WERI-Rb-1 (cell line): ENCODE measurements at regions not wholly inside any gene's neighbourhood (a gene's known extent, or its start where the extent isn't known, plus 50 kb on each side); places are given as distances from the start of the nearest gene placed in this dataset.

ENCODE experiments used
- DNase-seq: peaks from one replicate; pipeline ENCODE4 v3.0.0-alpha.2; 2020
- H3K27ac ChIP-seq: fragments of 250-450 bp; sonication (Bioruptor Pico); 2 replicates; pipeline ENCODE4 v1.5.1; 2020; ENCODE audit warnings: mild to moderate bottlenecking, moderate library complexity
- H3K27me3 ChIP-seq: fragments of 250-450 bp; sonication (Bioruptor Pico); 2 replicates; pipeline ENCODE4 v1.5.1; 2021; ENCODE audit warnings: mild to moderate bottlenecking, low read depth, moderate library complexity; ENCODE audit not compliant: insufficient read depth, severe bottlenecking
- H3K36me3 ChIP-seq: fragments of 250-450 bp; sonication (Bioruptor Pico); 2 replicates; pipeline ENCODE4 v1.5.1; 2020; ENCODE audit warnings: mild to moderate bottlenecking, moderate library complexity
- H3K4me3 ChIP-seq: 2 replicates; pipeline ENCODE4 v1.5.1; 2011; ENCODE audit warnings: low read depth, mild to moderate bottlenecking, control low read depth, low read length
- H3K9me3 ChIP-seq: fragments of 250-450 bp; sonication (Bioruptor Pico); 2 replicates; pipeline ENCODE4 v1.5.1; 2021; ENCODE audit warnings: mild to moderate bottlenecking, moderate library complexity; ENCODE audit not compliant: severe bottlenecking
- TF ChIP-seq, protein P1 (sequence below): IDR thresholded peaks from 2 replicates; pipeline ENCODE4 v1.5.1; 2011; ENCODE audit warnings: low read depth, mild to moderate bottlenecking, control low read depth, inconsistent platforms, low read length

DNA sequence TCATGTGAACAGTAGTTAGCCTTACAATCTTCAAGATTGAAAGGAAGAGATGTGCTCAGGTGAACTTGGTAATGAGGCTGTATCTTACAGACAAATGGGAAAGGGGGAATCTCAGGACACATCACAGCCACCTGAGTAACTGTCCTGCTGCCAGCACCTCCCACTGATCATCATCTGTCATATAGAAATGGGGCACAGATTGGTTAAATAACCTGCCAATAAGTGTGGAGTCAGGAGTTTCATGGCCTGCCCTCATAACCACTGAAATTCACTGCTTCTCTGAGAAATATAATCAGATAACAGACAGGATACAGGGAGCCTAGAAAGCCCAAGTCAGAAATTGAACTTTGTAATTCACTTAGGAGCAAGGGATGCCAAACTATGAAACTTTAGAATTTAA, 64.9 kb upstream of the TAS2R16 start:
- Histone ChIP-seq H3K9me3 (no peaks in the 10 kb centered on the region), H3K4me3 (no peak overlapping the region), H3K36me3 (no peaks in the 10 kb centered on the region), H3K27ac (no peak overlapping the region), H3K27me3 (no peaks in the 10 kb centered on the region)
- TF ChIP-seq, protein P1, sequence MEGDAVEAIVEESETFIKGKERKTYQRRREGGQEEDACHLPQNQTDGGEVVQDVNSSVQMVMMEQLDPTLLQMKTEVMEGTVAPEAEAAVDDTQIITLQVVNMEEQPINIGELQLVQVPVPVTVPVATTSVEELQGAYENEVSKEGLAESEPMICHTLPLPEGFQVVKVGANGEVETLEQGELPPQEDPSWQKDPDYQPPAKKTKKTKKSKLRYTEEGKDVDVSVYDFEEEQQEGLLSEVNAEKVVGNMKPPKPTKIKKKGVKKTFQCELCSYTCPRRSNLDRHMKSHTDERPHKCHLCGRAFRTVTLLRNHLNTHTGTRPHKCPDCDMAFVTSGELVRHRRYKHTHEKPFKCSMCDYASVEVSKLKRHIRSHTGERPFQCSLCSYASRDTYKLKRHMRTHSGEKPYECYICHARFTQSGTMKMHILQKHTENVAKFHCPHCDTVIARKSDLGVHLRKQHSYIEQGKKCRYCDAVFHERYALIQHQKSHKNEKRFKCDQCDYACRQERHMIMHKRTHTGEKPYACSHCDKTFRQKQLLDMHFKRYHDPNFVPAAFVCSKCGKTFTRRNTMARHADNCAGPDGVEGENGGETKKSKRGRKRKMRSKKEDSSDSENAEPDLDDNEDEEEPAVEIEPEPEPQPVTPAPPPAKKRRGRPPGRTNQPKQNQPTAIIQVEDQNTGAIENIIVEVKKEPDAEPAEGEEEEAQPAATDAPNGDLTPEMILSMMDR, result no peak
- no peak for DNase-seq

DNA sequence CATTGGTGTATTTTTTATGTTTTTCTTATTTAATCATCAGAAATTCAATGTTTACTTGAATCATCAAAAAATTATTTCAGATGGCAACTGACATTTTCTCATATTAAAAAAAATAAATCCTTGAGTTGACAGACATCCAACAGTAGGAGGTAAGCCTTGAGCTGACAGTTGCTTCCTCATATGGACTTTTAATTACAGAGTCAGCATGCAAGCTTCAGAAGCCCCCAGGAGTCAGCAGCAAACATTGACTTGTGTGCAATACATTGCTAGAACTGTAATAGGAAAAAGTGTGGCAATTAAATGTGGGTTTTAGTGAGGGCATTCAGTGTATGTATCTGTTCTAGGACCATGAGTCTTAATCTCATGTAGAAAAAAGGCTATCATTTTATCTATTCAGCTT, 62.4 kb upstream of the TAS2R16 start:
- Histone ChIP-seq H3K4me3 (no peak overlapping the region), H3K9me3 (no peaks in the 10 kb centered on the region), H3K27ac (no peak overlapping the region), H3K27me3 (no peaks in the 10 kb centered on the region), H3K36me3 (no peaks in the 10 kb centered on the region)
- no peak for DNase-seq
- TF ChIP-seq, protein P1, result no peak

DNA sequence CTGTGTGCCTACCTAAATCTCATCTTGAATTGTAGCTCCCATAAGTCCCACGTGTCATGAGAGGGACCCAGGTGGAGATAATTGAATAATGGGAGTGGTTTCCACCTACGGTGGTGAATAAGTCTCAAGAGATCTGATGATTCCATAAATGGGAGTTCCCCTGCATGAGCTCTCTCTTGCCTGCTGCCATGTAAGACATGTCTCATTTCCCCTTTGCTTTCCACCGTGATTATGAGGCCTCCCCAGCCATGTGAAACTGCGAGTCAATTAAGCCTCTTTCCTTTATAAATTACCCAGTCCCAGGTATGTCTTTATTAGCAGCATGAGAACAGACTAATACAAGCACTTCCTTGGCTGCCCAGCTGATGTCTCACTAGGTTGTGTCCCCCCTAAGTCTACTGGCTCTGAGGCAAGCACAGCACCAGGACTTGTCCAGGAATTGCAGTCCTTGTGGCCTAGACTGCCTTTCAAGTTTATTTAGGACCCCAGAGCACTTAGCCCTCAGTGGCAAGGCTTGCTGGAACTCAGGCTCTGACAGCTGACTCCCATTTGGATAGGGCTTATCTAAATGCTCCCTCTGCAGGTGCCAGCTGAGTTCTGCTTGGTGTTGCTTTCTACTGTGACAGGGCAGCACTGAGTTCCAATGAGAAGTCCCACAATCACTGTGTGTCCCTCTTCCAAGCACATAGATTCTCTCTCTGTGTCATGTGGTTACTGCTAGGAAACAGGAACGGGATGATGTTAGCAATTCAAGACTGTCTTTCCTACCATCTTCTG, 59.0 kb upstream of the TAS2R16 start:
- Histone ChIP-seq H3K27me3 (no peaks in the 10 kb centered on the region), H3K4me3 (no peak overlapping the region), H3K36me3 (no peaks in the 10 kb centered on the region), H3K9me3 (no peaks in the 10 kb centered on the region), H3K27ac (no peak overlapping the region)
- DNase-seq, result peak; percentile 39
- TF ChIP-seq, protein P1, result peak; percentile 52

DNA sequence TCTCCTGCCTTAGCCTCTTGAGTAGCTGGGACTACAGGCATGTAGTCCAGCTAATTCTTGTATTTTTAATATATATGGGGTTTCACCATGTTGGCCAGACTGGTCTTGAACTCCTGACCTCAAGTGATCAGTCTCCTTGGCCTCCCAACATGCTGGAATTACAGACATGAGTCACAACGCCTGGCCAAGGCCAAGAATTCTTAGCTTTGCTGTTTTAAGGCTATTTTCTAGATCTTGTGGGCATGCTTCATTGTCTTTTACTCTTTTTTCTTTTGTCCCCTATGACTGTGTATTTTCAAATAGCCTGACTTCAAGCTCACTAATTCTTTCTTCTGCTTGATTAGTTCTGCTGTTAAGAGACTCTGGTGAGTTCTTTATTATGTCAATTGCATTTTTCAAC, 56.4 kb upstream of the TAS2R16 start:
- no peak overlapping the region for H3K27ac ChIP-seq
- TF ChIP-seq, protein P1, result no peak
- DNase-seq, result no peak
- H3K9me3 ChIP-seq, result no peaks in the 10 kb centered on the region
- H3K4me3 ChIP-seq, result no peak overlapping the region
- no peaks in the 10 kb centered on the region for H3K27me3 ChIP-seq
- no peaks in the 10 kb centered on the region for H3K36me3 ChIP-seq

DNA sequence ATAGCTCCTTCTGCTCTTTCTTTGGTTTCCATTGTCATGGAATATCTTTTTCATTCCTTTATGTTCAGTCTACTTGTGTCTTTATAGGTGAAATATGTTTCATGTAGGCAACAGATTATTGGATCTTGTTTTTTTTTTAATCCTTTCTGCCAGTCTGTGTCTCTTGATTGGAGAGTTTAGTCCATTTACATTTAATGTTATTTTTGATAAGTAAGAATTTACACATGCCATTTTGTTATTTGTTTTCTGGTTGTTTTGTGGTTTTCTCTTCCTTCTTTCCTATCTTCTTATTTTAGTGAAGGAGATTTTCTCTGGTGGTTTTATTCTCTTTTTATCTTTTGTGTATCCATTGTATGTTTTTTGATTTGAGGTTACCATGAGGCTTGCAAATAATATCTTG, 52.5 kb upstream of the TAS2R16 start:
- Histone ChIP-seq H3K27ac (no peak overlapping the region), H3K27me3 (no peaks in the 10 kb centered on the region), H3K36me3 (no peaks in the 10 kb centered on the region), H3K9me3 (no peaks in the 10 kb centered on the region), H3K4me3 (no peak overlapping the region)
- no peak for DNase-seq
- TF ChIP-seq, protein P1, result no peak
